Liver (tissue), 8 donors: ENCODE measurements at regions not wholly inside any gene's neighbourhood (a gene's known extent, or its start where the extent isn't known, plus 50 kb on each side); places are given as distances from the start of the nearest gene placed in this dataset.
"Not testable (repeated sequence)": the region's sequence is repeated elsewhere in the genome, so short reads cannot be mapped to it uniquely, and the experiment has no call there.

ENCODE experiments used
- DNase-seq: peaks from one replicate; pipeline ENCODE4 v3.0.0-alpha.2; 2017; ENCODE audit warnings: low spot score
- H3K27ac ChIP-seq, 2 donors: one replicate each; pipeline ENCODE4 v1.7.0; 2013; ENCODE audit warnings: inconsistent platforms in 2 of 2, low read length in 2 of 2, control low read depth in 1 of 2, low read depth in 1 of 2, mild to moderate bottlenecking in 1 of 2
- H3K27me3 ChIP-seq, 4 donors: one replicate each; pipeline versions ENCODE4 v1.6.1 to v1.7.0; 2013; ENCODE audit warnings: low read length in 3 of 4, inconsistent platforms in 1 of 4, mild to moderate bottlenecking in 1 of 4, moderate library complexity in 1 of 4; ENCODE audit not compliant: control insufficient read depth in 4 of 4, insufficient read depth in 4 of 4
- H3K36me3 ChIP-seq, 4 donors: one replicate each; pipeline versions ENCODE4 v1.6.1 to v1.7.0; 2013; ENCODE audit warnings: low read length in 3 of 4, mild to moderate bottlenecking in 3 of 4, low read depth in 1 of 4, moderate library complexity in 1 of 4; ENCODE audit not compliant: control insufficient read depth in 4 of 4, insufficient read depth in 3 of 4
- H3K4me1 ChIP-seq, 4 donors: one replicate each; pipeline versions ENCODE4 v1.6.1 to v1.7.0; 2013; ENCODE audit warnings: low read length in 3 of 4, mild to moderate bottlenecking in 3 of 4, moderate library complexity in 1 of 4; ENCODE audit not compliant: control insufficient read depth in 4 of 4, insufficient read depth in 4 of 4
- H3K4me3 ChIP-seq, 3 donors: one replicate each; pipeline versions ENCODE4 v1.6.1 to v1.7.0; 2013; ENCODE audit warnings: low read length in 3 of 3, control low read depth in 1 of 3, low read depth in 1 of 3, mild to moderate bottlenecking in 1 of 3
- H3K9ac ChIP-seq, 2 donors: one replicate each; pipeline ENCODE4 v1.7.0; 2013; ENCODE audit warnings: low read length in 2 of 2, mild to moderate bottlenecking in 2 of 2, moderate library complexity in 2 of 2, control low read depth in 1 of 2, low read depth in 1 of 2
- H3K9me3 ChIP-seq, 4 donors: one replicate each; pipeline versions ENCODE4 v1.6.1 to v1.7.0; 2013; ENCODE audit warnings: low read length in 3 of 4; ENCODE audit not compliant: control insufficient read depth in 4 of 4
- CTCF ChIP-seq: fragments of 150-350 bp; IDR thresholded peaks from 2 replicates; pipeline ENCODE4 v1.5.1; 2017; ENCODE audit warnings: improper control_type of control experiment, low read depth, low read length; ENCODE audit not compliant: missing input control
- RAD21 ChIP-seq, 2 donors: IDR thresholded peaks; 2 replicates each; pipeline ENCODE4 v1.6.1; 2016; ENCODE audit warnings: antibody characterized with exemption in 2 of 2, mild to moderate bottlenecking in 2 of 2
- WGBS: extraction: QIAGEN DNeasy Blood & Tissue Kit; methylation state at CpG from one replicate; pipeline ENCODE4 v1.1.7; 2013; 5-methylcytosine and 5-hydroxymethylcytosine counted together
- donor health status: healthy.
- donor health status: healthy.
- donor health status: healthy.
- donor health status: healthy.
- donor health status: healthy.

- 69% methylated on average over 4 of the region's 4 CpGs for WGBS
- not testable (repeated sequence) for H3K9ac ChIP-seq, H3K9me3 ChIP-seq, H3K27ac ChIP-seq, H3K4me1 ChIP-seq, H3K27me3 ChIP-seq, H3K4me3 ChIP-seq, H3K36me3 ChIP-seq, DNase-seq
Measured at GRCh38 chr15:101876031-101876430, 64.0 kb downstream of the OR4F15 start.

- H3K4me3 ChIP-seq, H3K9ac ChIP-seq, H3K9me3 ChIP-seq, H3K36me3 ChIP-seq, H3K4me1 ChIP-seq, H3K27me3 ChIP-seq, H3K27ac ChIP-seq, DNase-seq: not testable (repeated sequence)
- WGBS: 6% methylated on average over 3 of the region's 3 CpGs
- TF ChIP-seq CTCF (peak; percentile 18), RAD21 (IDR thresholded peaks at IDR 0.05) (peak; percentile 26 to 29)
Measured at GRCh38 chr15:101877649-101878048, 65.6 kb downstream of the OR4F15 start.

- WGBS: 75% methylated on average over 4 of the region's 5 CpGs
- not testable (repeated sequence) for H3K4me3 ChIP-seq, H3K27ac ChIP-seq, H3K9me3 ChIP-seq, H3K9ac ChIP-seq, H3K27me3 ChIP-seq, H3K4me1 ChIP-seq, H3K36me3 ChIP-seq, DNase-seq
Measured at GRCh38 chr15:101912349-101913287, 100.6 kb downstream of the OR4F15 start.

GRCh38 chr15:101924554-101924953 is 112.6 kb downstream of the OR4F15 start:
- H3K27me3 ChIP-seq, H3K9me3 ChIP-seq, H3K4me3 ChIP-seq, H3K27ac ChIP-seq, DNase-seq, H3K9ac ChIP-seq, H3K4me1 ChIP-seq, H3K36me3 ChIP-seq: not testable (repeated sequence)
- WGBS: 0% methylated on average over 1 of the region's 2 CpGs

- DNase-seq, H3K4me1 ChIP-seq, H3K27me3 ChIP-seq, H3K4me3 ChIP-seq, H3K27ac ChIP-seq, H3K36me3 ChIP-seq, H3K9ac ChIP-seq, H3K9me3 ChIP-seq: not testable (repeated sequence)
- no CpG with 5 or more reads among the region's 3 CpGs for WGBS
Measured at GRCh38 chr15:101934506-101934905, 122.5 kb downstream of the OR4F15 start.

GRCh38 chr15:101937362-101937761 is 125.4 kb downstream of the OR4F15 start:
- not testable (repeated sequence) for H3K4me1 ChIP-seq, H3K27ac ChIP-seq, H3K9me3 ChIP-seq, H3K27me3 ChIP-seq, H3K36me3 ChIP-seq, H3K9ac ChIP-seq, H3K4me3 ChIP-seq, DNase-seq
- no CpG with 5 or more reads among the region's 1 CpG for WGBS

GRCh38 chr15:101938555-101938954 is 126.6 kb downstream of the OR4F15 start:
- H3K36me3 ChIP-seq, H3K9me3 ChIP-seq, H3K27me3 ChIP-seq, H3K27ac ChIP-seq, H3K4me3 ChIP-seq, H3K4me1 ChIP-seq, H3K9ac ChIP-seq, DNase-seq: not testable (repeated sequence)
- WGBS: 95% methylated on average over 5 of the region's 7 CpGs
